ENCODE measurements at regions not wholly inside any gene's neighbourhood (a gene's known extent, or its start where the extent isn't known, plus 50 kb on each side); places are given as distances from the start of the nearest gene placed in this dataset.
A peak's percentile ranks its signal among the peaks of the same experiment; 100 is the strongest.
"Not testable (repeated sequence)": the region's sequence is repeated elsewhere in the genome, so short reads cannot be mapped to it uniquely, and the experiment has no call there.

GRCh38 chr1:143604887-143605286 is 366.9 kb downstream of the FAM72C start:
- Histone ChIP-seq H3K27me3 (ENCODE audit: insufficient read depth, poor library complexity, severe bottlenecking) (peaks cover 2% of the 10 kb centered on the region), H3K4me3 (ENCODE audit: severe bottlenecking) (no peak overlapping the region), H3K4me1 (ENCODE audit: insufficient read depth, poor library complexity, severe bottlenecking) (no peaks in the 10 kb centered on the region), H3K27ac (ENCODE audit: poor library complexity, severe bottlenecking) (no peak overlapping the region), H3K36me3 (ENCODE audit: low read depth) (no peaks in the 10 kb centered on the region), H3K9me3 (ENCODE audit: severe bottlenecking) (no peaks in the 10 kb centered on the region)
- no peak for DNase-seq (ENCODE audit: low spot score)
- TF ChIP-seq CTCF (IDR thresholded peaks at IDR 0.05; ENCODE audit: poor library complexity, severe bottlenecking) = no peak
- no peak for ATAC-seq (ENCODE audit: low read depth)

- TF ChIP-seq CTCF (IDR thresholded peaks at IDR 0.05; ENCODE audit: poor library complexity, severe bottlenecking) = no peak
- Histone ChIP-seq H3K9me3 (ENCODE audit: severe bottlenecking) (no peaks in the 10 kb centered on the region), H3K36me3 (ENCODE audit: low read depth) (no peaks in the 10 kb centered on the region), H3K27me3 (ENCODE audit: insufficient read depth, poor library complexity, severe bottlenecking) (no peaks in the 10 kb centered on the region), H3K4me1 (ENCODE audit: insufficient read depth, poor library complexity, severe bottlenecking) (no peaks in the 10 kb centered on the region), H3K27ac (ENCODE audit: poor library complexity, severe bottlenecking) (no peak overlapping the region), H3K4me3 (ENCODE audit: severe bottlenecking) (no peak overlapping the region)
- ATAC-seq (ENCODE audit: low read depth) (no peak), DNase-seq (ENCODE audit: low spot score) (no peak)
Measured at GRCh38 chr1:143584508-143584907, 387.3 kb downstream of the FAM72C start.

GRCh38 chr1:143574891-143575520 is 396.8 kb downstream of the FAM72C start:
- no peaks in the 10 kb centered on the region for H3K27me3 ChIP-seq (ENCODE audit: insufficient read depth, poor library complexity, severe bottlenecking)
- no peak overlapping the region for H3K27ac ChIP-seq (ENCODE audit: poor library complexity, severe bottlenecking)
- ATAC-seq (ENCODE audit: low read depth) (no peak), DNase-seq (ENCODE audit: low spot score) (no peak)
- TF ChIP-seq CTCF (IDR thresholded peaks at IDR 0.05; ENCODE audit: poor library complexity, severe bottlenecking) = no peak
- H3K36me3 ChIP-seq (ENCODE audit: low read depth) = no peaks in the 10 kb centered on the region
- H3K9me3 ChIP-seq (ENCODE audit: severe bottlenecking) = no peaks in the 10 kb centered on the region
- no peaks in the 10 kb centered on the region for H3K4me1 ChIP-seq (ENCODE audit: insufficient read depth, poor library complexity, severe bottlenecking)
- H3K4me3 ChIP-seq (ENCODE audit: severe bottlenecking) = no peak overlapping the region

- H3K27ac ChIP-seq (ENCODE audit: poor library complexity, severe bottlenecking); H3K4me3 ChIP-seq (ENCODE audit: severe bottlenecking); H3K4me1 ChIP-seq (ENCODE audit: insufficient read depth, poor library complexity, severe bottlenecking); H3K27me3 ChIP-seq (ENCODE audit: insufficient read depth, poor library complexity, severe bottlenecking); H3K9me3 ChIP-seq (ENCODE audit: severe bottlenecking); DNase-seq (ENCODE audit: low spot score); ATAC-seq (ENCODE audit: low read depth); H3K36me3 ChIP-seq (ENCODE audit: low read depth): not testable (repeated sequence)
Measured at GRCh38 chr1:143572661-143573060, 399.1 kb downstream of the FAM72C start.

- not testable (repeated sequence) for H3K9me3 ChIP-seq (ENCODE audit: severe bottlenecking); DNase-seq (ENCODE audit: low spot score); H3K27ac ChIP-seq (ENCODE audit: poor library complexity, severe bottlenecking); H3K36me3 ChIP-seq (ENCODE audit: low read depth); H3K27me3 ChIP-seq (ENCODE audit: insufficient read depth, poor library complexity, severe bottlenecking); H3K4me1 ChIP-seq (ENCODE audit: insufficient read depth, poor library complexity, severe bottlenecking); ATAC-seq (ENCODE audit: low read depth)
- peak overlapping the region; percentile 11 for H3K4me3 ChIP-seq (ENCODE audit: severe bottlenecking)
Measured at GRCh38 chr1:143563761-143564160, 408.0 kb downstream of the FAM72C start.

- ATAC-seq (ENCODE audit: low read depth) (no peak), DNase-seq (ENCODE audit: low spot score) (no peak)
- no peak overlapping the region for H3K27ac ChIP-seq (ENCODE audit: poor library complexity, severe bottlenecking)
- no peak overlapping the region for H3K4me3 ChIP-seq (ENCODE audit: severe bottlenecking)
- no peaks in the 10 kb centered on the region for H3K4me1 ChIP-seq (ENCODE audit: insufficient read depth, poor library complexity, severe bottlenecking)
- no peak for TF ChIP-seq CTCF (IDR thresholded peaks at IDR 0.05; ENCODE audit: poor library complexity, severe bottlenecking)
- H3K27me3 ChIP-seq (ENCODE audit: insufficient read depth, poor library complexity, severe bottlenecking) = no peaks in the 10 kb centered on the region
- H3K9me3 ChIP-seq (ENCODE audit: severe bottlenecking) = no peaks in the 10 kb centered on the region
- no peaks in the 10 kb centered on the region for H3K36me3 ChIP-seq (ENCODE audit: low read depth)
Measured at GRCh38 chr1:143553627-143554026, 418.2 kb downstream of the FAM72C start.

GRCh38 chr1:143504703-143505102 is 467.1 kb downstream of the FAM72C start:
- not testable (repeated sequence) for DNase-seq (ENCODE audit: low spot score); H3K9me3 ChIP-seq (ENCODE audit: severe bottlenecking); H3K27ac ChIP-seq (ENCODE audit: poor library complexity, severe bottlenecking); H3K36me3 ChIP-seq (ENCODE audit: low read depth); H3K4me1 ChIP-seq (ENCODE audit: insufficient read depth, poor library complexity, severe bottlenecking); H3K4me3 ChIP-seq (ENCODE audit: severe bottlenecking); ATAC-seq (ENCODE audit: low read depth); H3K27me3 ChIP-seq (ENCODE audit: insufficient read depth, poor library complexity, severe bottlenecking)

GRCh38 chr1:143504080-143504479 is 467.7 kb downstream of the FAM72C start:
- not testable (repeated sequence) for H3K9me3 ChIP-seq (ENCODE audit: severe bottlenecking); H3K36me3 ChIP-seq (ENCODE audit: low read depth); H3K4me1 ChIP-seq (ENCODE audit: insufficient read depth, poor library complexity, severe bottlenecking); H3K27me3 ChIP-seq (ENCODE audit: insufficient read depth, poor library complexity, severe bottlenecking); DNase-seq (ENCODE audit: low spot score); H3K27ac ChIP-seq (ENCODE audit: poor library complexity, severe bottlenecking); H3K4me3 ChIP-seq (ENCODE audit: severe bottlenecking); ATAC-seq (ENCODE audit: low read depth)

All from RWPE2 (cell line).